ENCODE measurements at regions not wholly inside any gene's neighbourhood (a gene's known extent, or its start where the extent isn't known, plus 50 kb on each side); places are given as distances from the start of the nearest gene placed in this dataset.
A peak's percentile ranks its signal among the peaks of the same experiment; 100 is the strongest.

GRCh38 chr21:26659757-26660156, 86.7 kb upstream of the CYYR1 start:
- POLR2A ChIA-PET: no interaction called here
- CTCF ChIA-PET: no interaction called here

GRCh38 chr21:26659182-26659581, 86.1 kb upstream of the CYYR1 start:
- Histone ChIP-seq H3K9me3 (ENCODE audit: control insufficient read depth, insufficient read depth, low read depth, low read length) (no peaks in the 10 kb centered on the region), H3K27ac (ENCODE audit: extremely low read depth, low read depth, low read length) (no peak overlapping the region), H3K4me1 (ENCODE audit: control insufficient read depth, insufficient read depth, low read length) (no peaks in the 10 kb centered on the region), H3K4me3 (ENCODE audit: low read depth, low read length) (no peak overlapping the region), H3K36me3 (ENCODE audit: control insufficient read depth in 2 of 2, insufficient read depth in 1 of 2, low read length in 2 of 2) (no peaks in the 10 kb centered on the region)
- CTCF ChIA-PET: no interaction called here
- TF ChIP-seq ZNF473 (tag by site-specific recombination; IDR thresholded peaks at IDR 0.05) (no peak), ZNF677 (tag by site-specific recombination; IDR thresholded peaks at IDR 0.05) (no peak), ZNF660 (tag by site-specific recombination; IDR thresholded peaks at IDR 0.05) (no peak), ZNF18 (tag by site-specific recombination; IDR thresholded peaks at IDR 0.05) (no peak), PRDM10 (tag by site-specific recombination; IDR thresholded peaks at IDR 0.05) (no peak), ZBTB17 (tag by site-specific recombination; IDR thresholded peaks at IDR 0.05) (no peak), KLF16 (tag by site-specific recombination; IDR thresholded peaks at IDR 0.05) (no peak), ZNF155 (tag by site-specific recombination; IDR thresholded peaks at IDR 0.05) (no peak), KLF8 (tag by site-specific recombination; IDR thresholded peaks at IDR 0.05) (no peak), ZNF362 (tag by site-specific recombination; IDR thresholded peaks at IDR 0.05) (no peak), ZNF10 (tag by site-specific recombination; IDR thresholded peaks at IDR 0.05) (no peak), ZNF423 (tag by site-specific recombination; IDR thresholded peaks at IDR 0.05) (no peak), SCRT1 (tag by site-specific recombination; IDR thresholded peaks at IDR 0.05; ENCODE audit: borderline replicate concordance) (no peak), ZNF658 (tag by site-specific recombination; IDR thresholded peaks at IDR 0.05) (no peak)
- POLR2A ChIA-PET: no interaction called here

More at GRCh38 chr21:26659757-26660156, 86.7 kb upstream of the CYYR1 start:
- TF ChIP-seq KLF8 (tag by site-specific recombination; IDR thresholded peaks at IDR 0.05) (no peak), RBAK (tag by site-specific recombination; IDR thresholded peaks at IDR 0.05) (no peak), SETDB1 (IDR thresholded peaks at IDR 0.05; ENCODE audit: insufficient read length, low read length) (peak; percentile 92)
- Histone ChIP-seq H3K36me3 (ENCODE audit: control insufficient read depth in 2 of 2, insufficient read depth in 1 of 2, low read length in 2 of 2) (no peaks in the 10 kb centered on the region), H3K4me3 (ENCODE audit: low read depth, low read length) (no peak overlapping the region), H3K9me3 (ENCODE audit: control insufficient read depth, insufficient read depth, low read depth, low read length) (no peaks in the 10 kb centered on the region), H3K4me1 (ENCODE audit: control insufficient read depth, insufficient read depth, low read length) (no peaks in the 10 kb centered on the region), H3K27ac (ENCODE audit: extremely low read depth, low read depth, low read length) (no peak overlapping the region)

GRCh38 chr21:26655460-26655859, 82.4 kb upstream of the CYYR1 start:
- POLR2A ChIA-PET: no interaction called here
- H3K36me3 ChIP-seq (ENCODE audit: control insufficient read depth in 2 of 2, insufficient read depth in 1 of 2, low read length in 2 of 2): no peaks in the 10 kb centered on the region
- TF ChIP-seq ZNF776 (tag by site-specific recombination; IDR thresholded peaks at IDR 0.05; ENCODE audit: borderline replicate concordance) (no peak), ZNF596 (tag by site-specific recombination; IDR thresholded peaks at IDR 0.05) (no peak), ZNF514 (tag by site-specific recombination; IDR thresholded peaks at IDR 0.05) (no peak), ZNF571 (tag by site-specific recombination; IDR thresholded peaks at IDR 0.05) (no peak), KLF9 (tag by site-specific recombination; IDR thresholded peaks at IDR 0.05; ENCODE audit: low read depth) (no peak)
- H3K4me3 ChIP-seq (ENCODE audit: low read depth, low read length): no peak overlapping the region
- H3K4me1 ChIP-seq (ENCODE audit: control insufficient read depth, insufficient read depth, low read length): no peaks in the 10 kb centered on the region
- H3K27ac ChIP-seq (ENCODE audit: extremely low read depth, low read depth, low read length): no peak overlapping the region
- no peaks in the 10 kb centered on the region for H3K9me3 ChIP-seq (ENCODE audit: control insufficient read depth, insufficient read depth, low read depth, low read length)
- CTCF ChIA-PET: interaction anchor here (0.7 to 1.1 kb wide), 2 partner anchors 62 to 1376 kb away, joined by 5 read pairs; no protein-coding TSS in a partner anchor
